ENCODE measurements at regions not wholly inside any gene's neighbourhood (a gene's known extent, or its start where the extent isn't known, plus 50 kb on each side); places are given as distances from the start of the nearest gene placed in this dataset.

GRCh38 chr4:180234730-180235129 is 2008.5 kb upstream of the TENM3 start:
- no peaks in the 10 kb centered on the region for H3K9me3 ChIP-seq (ENCODE audit: control insufficient read depth in 1 of 2, insufficient read depth in 1 of 2, low read depth in 1 of 2, low read length in 2 of 2)
- CTCF ChIA-PET = no interaction called here
- DNase-seq (ENCODE audit: low read depth, low spot score) = no peak
- no peak overlapping the region for H3K27ac ChIP-seq (ENCODE audit: low read depth, low read length)
- no peak overlapping the region for H3K4me3 ChIP-seq (replicated peaks in 1 of 2; ENCODE audit: low read depth in 1 of 2, low read length in 2 of 2)
- ATAC-seq = no peak
- no peaks in the 10 kb centered on the region for H3K27me3 ChIP-seq (ENCODE audit: insufficient read depth, low read length)
- H2AFZ ChIP-seq (ENCODE audit: low read depth, low read length, poor library complexity, severe bottlenecking) = no peak overlapping the region
- POLR2A ChIA-PET = no interaction called here
- intact Hi-C loops (cut with micrococcal nuclease) = no loop called here
- BruUV-seq (replicated peaks) = no TSS peak
- H3K36me3 ChIP-seq (ENCODE audit: control insufficient read depth in 1 of 2, insufficient read depth in 2 of 2, low read length in 2 of 2) = no peaks in the 10 kb centered on the region
- H4K20me1 ChIP-seq (ENCODE audit: insufficient read depth) = no peaks in the 10 kb centered on the region
- H3K79me2 ChIP-seq (ENCODE audit: insufficient read depth, low read length) = no peaks in the 10 kb centered on the region
- H3K4me2 ChIP-seq (ENCODE audit: low read length) = no peak overlapping the region
- no peaks in the 10 kb centered on the region for H3K9me2 ChIP-seq (ENCODE audit: insufficient read depth)
- H3K4me1 ChIP-seq (ENCODE audit: control insufficient read depth in 1 of 2, insufficient read depth in 2 of 2, low read length in 2 of 2) = no peaks in the 10 kb centered on the region
- no peak overlapping the region for H3K9ac ChIP-seq (ENCODE audit: low read length)
- peak; percentile 45 for TF ChIP-seq REST (IDR thresholded peaks at IDR 0.05; ENCODE audit: low read depth)
- TF ChIP-seq JUND (IDR thresholded peaks at IDR 0.05) = no peak
- RAD21 ChIA-PET (ENCODE audit: low non-redundant PET in 1 of 2, low total read pairs in 2 of 2, uncharacterized antibody in 2 of 2, unreplicated experiment in 2 of 2) = no interaction called here

- ATAC-seq = no peak
- POLR2A ChIA-PET = no interaction called here
These were observed 2002.5 kb upstream of the TENM3 start for GRCh38 chr4:180240670-180241069.

More at GRCh38 chr4:180240670-180241069, 2002.5 kb upstream of the TENM3 start:
- ChIA-PET RAD21 (ENCODE audit: low non-redundant PET in 1 of 2, low total read pairs in 2 of 2, uncharacterized antibody in 2 of 2, unreplicated experiment in 2 of 2) (no interaction called here), CTCF (no interaction called here)
- Histone ChIP-seq H3K79me2 (ENCODE audit: insufficient read depth, low read length) (no peaks in the 10 kb centered on the region), H3K4me3 (replicated peaks in 1 of 2; ENCODE audit: low read depth in 1 of 2, low read length in 2 of 2) (no peak overlapping the region), H4K20me1 (ENCODE audit: insufficient read depth) (no peaks in the 10 kb centered on the region), H3K9me2 (ENCODE audit: insufficient read depth) (no peaks in the 10 kb centered on the region), H3K4me2 (ENCODE audit: low read length) (no peak overlapping the region), H3K36me3 (ENCODE audit: control insufficient read depth in 1 of 2, insufficient read depth in 2 of 2, low read length in 2 of 2) (no peaks in the 10 kb centered on the region), H3K9me3 (ENCODE audit: control insufficient read depth in 1 of 2, insufficient read depth in 1 of 2, low read depth in 1 of 2, low read length in 2 of 2) (no peaks in the 10 kb centered on the region), H3K9ac (ENCODE audit: low read length) (no peak overlapping the region), H3K4me1 (ENCODE audit: control insufficient read depth in 1 of 2, insufficient read depth in 2 of 2, low read length in 2 of 2) (no peaks in the 10 kb centered on the region), H2AFZ (ENCODE audit: low read depth, low read length, poor library complexity, severe bottlenecking) (no peak overlapping the region), H3K27me3 (ENCODE audit: insufficient read depth, low read length) (no peaks in the 10 kb centered on the region), H3K27ac (ENCODE audit: low read depth, low read length) (no peak overlapping the region)
- intact Hi-C loops (cut with micrococcal nuclease) = no loop called here
- no peak for DNase-seq (ENCODE audit: low read depth, low spot score)
- TF ChIP-seq SP1 (IDR thresholded peaks at IDR 0.05; ENCODE audit: low read depth) (no peak), JUND (IDR thresholded peaks at IDR 0.05) (no peak), EZH2phosphoT487 (IDR thresholded peaks at IDR 0.05; ENCODE audit: borderline replicate concordance) (no peak), REST (IDR thresholded peaks at IDR 0.05; ENCODE audit: low read depth) (no peak), POLR2A (IDR thresholded peaks at IDR 0.05; ENCODE audit: borderline replicate concordance, extremely low read depth, insufficient read depth, insufficient read length) (no peak), TCF7L2 (IDR thresholded peaks at IDR 0.05; ENCODE audit: borderline replicate concordance, extremely low read depth, insufficient read depth, insufficient read length) (no peak), ELF1 (IDR thresholded peaks at IDR 0.05; ENCODE audit: borderline replicate concordance, low read depth) (no peak), POLR2AphosphoS5 (IDR thresholded peaks at IDR 0.05; ENCODE audit: low read depth, low read length) (no peak), EZH2 (IDR thresholded peaks at IDR 0.05) (no peak), ATF3 (IDR thresholded peaks at IDR 0.05) (no peak), MAX (IDR thresholded peaks at IDR 0.05) (no peak), FOSL1 (IDR thresholded peaks at IDR 0.05; ENCODE audit: low read depth) (no peak), CEBPB (IDR thresholded peaks at IDR 0.05; ENCODE audit: low read depth) (no peak)
- no TSS peak for BruUV-seq (replicated peaks)

Data from HCT116 (cell line).